GM12874 (cell line): ENCODE measurements at regions not wholly inside any gene's neighbourhood (a gene's known extent, or its start where the extent isn't known, plus 50 kb on each side); places are given as distances from the start of the nearest gene placed in this dataset.

Experiments used
- TF ChIP-seq, protein P1 (sequence below): IDR thresholded peaks from 2 replicates; pipeline ENCODE4 v1.5.1; 2011; ENCODE audit warnings: low read depth, mild to moderate bottlenecking, control low read depth, low read length, moderate library complexity; ENCODE audit not compliant: insufficient read depth

GRCh38 chr11:115895594-115895993, 391.4 kb upstream of the CADM1 start:
- TF ChIP-seq, protein P1, sequence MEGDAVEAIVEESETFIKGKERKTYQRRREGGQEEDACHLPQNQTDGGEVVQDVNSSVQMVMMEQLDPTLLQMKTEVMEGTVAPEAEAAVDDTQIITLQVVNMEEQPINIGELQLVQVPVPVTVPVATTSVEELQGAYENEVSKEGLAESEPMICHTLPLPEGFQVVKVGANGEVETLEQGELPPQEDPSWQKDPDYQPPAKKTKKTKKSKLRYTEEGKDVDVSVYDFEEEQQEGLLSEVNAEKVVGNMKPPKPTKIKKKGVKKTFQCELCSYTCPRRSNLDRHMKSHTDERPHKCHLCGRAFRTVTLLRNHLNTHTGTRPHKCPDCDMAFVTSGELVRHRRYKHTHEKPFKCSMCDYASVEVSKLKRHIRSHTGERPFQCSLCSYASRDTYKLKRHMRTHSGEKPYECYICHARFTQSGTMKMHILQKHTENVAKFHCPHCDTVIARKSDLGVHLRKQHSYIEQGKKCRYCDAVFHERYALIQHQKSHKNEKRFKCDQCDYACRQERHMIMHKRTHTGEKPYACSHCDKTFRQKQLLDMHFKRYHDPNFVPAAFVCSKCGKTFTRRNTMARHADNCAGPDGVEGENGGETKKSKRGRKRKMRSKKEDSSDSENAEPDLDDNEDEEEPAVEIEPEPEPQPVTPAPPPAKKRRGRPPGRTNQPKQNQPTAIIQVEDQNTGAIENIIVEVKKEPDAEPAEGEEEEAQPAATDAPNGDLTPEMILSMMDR: no peak

GRCh38 chr11:115894176-115894575, 390.0 kb upstream of the CADM1 start:
- TF ChIP-seq, protein P1: no peak

- TF ChIP-seq, protein P1: no peak
Measured at GRCh38 chr11:115893461-115894099, 389.4 kb upstream of the CADM1 start.

- TF ChIP-seq, protein P1: no peak
Measured at GRCh38 chr11:115892016-115892415, 387.8 kb upstream of the CADM1 start.

DNA sequence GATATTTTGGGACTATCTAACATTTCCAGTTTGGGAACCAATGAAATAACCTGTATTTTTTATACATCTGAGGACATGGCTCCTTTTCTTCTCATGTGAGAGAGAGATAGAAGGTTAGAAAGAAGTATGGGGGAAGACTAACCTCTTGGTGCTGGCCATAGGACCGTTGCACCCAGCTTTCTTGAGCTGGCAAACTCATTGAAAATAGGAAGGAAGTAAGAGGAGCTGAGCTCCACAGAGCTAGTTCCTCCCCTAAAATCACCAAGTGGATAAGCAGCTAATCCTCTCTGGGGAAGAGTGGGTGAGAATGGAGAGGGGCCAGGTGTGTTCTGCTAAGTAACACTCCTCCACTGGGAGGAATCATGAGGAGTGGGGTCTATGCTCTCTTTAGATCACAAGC, 387.4 kb upstream of the CADM1 start:
- TF ChIP-seq, protein P1: no peak

DNA sequence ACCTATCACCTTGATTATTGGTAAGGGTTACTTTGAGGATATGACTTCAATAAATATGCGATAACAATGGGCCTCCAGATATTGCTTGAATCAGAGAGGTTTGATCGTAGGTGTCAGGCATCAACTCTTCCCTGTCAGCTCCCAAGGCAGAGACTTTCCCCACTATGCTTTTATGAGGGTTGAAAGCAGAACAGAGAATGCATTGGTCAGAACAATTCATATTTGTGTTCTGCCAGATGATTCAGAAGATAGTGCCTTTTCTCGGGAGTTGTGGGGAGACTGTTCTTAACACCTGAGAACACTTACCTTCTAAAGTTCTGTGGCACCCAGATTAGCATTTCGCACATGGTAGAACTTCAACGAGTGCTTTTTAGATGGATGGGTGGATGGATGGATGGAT, 386.3 kb upstream of the CADM1 start:
- TF ChIP-seq, protein P1: no peak

GRCh38 chr11:115889712-115890111, 385.5 kb upstream of the CADM1 start:
- TF ChIP-seq, protein P1: no peak
